Activated T-cell treated with anti-CD3 and anti-CD28 coated beads, Interleukin-2, amount 50 U/mL, for 24 hours (primary cell): ENCODE measurements at regions not wholly inside any gene's neighbourhood (a gene's known extent, or its start where the extent isn't known, plus 50 kb on each side); places are given as distances from the start of the nearest gene placed in this dataset.

ENCODE experiments used
- DNase-seq: peaks from one replicate; pipeline ENCODE4 v3.0.0-alpha.2; 2020
- H3K27ac Mint-ChIP-seq: 2 replicates; pipeline ENCODE4 v1.8.0; 2020; ENCODE audit warnings: mild to moderate bottlenecking, mixed read lengths
- H3K27me3 Mint-ChIP-seq: 2 replicates; pipeline ENCODE4 v1.8.0; 2020; ENCODE audit warnings: mixed read lengths
- H3K36me3 Mint-ChIP-seq: 2 replicates; pipeline ENCODE4 v1.8.0; 2020; ENCODE audit warnings: low read depth, mixed read lengths
- H3K4me1 Mint-ChIP-seq: 2 replicates; pipeline ENCODE4 v1.8.0; 2020; ENCODE audit warnings: low read depth, mixed read lengths
- H3K4me3 Mint-ChIP-seq: 2 replicates; pipeline ENCODE4 v1.8.0; 2020; ENCODE audit warnings: mild to moderate bottlenecking, moderate library complexity, mixed read lengths
- H3K9me3 Mint-ChIP-seq: 2 replicates; pipeline ENCODE4 v1.8.0; 2020; ENCODE audit warnings: mixed read lengths

- Mint-ChIP-seq H3K4me1 (no peaks in the 10 kb centered on the region), H3K36me3 (no peaks in the 10 kb centered on the region), H3K27ac (no peak overlapping the region), H3K9me3 (peaks cover 6% of the 10 kb centered on the region), H3K27me3 (no peaks in the 10 kb centered on the region), H3K4me3 (no peak overlapping the region)
- no peak for DNase-seq
Measured at GRCh38 chr13:88339271-88339741, 668.1 kb downstream of the SLITRK5 start.

DNA sequence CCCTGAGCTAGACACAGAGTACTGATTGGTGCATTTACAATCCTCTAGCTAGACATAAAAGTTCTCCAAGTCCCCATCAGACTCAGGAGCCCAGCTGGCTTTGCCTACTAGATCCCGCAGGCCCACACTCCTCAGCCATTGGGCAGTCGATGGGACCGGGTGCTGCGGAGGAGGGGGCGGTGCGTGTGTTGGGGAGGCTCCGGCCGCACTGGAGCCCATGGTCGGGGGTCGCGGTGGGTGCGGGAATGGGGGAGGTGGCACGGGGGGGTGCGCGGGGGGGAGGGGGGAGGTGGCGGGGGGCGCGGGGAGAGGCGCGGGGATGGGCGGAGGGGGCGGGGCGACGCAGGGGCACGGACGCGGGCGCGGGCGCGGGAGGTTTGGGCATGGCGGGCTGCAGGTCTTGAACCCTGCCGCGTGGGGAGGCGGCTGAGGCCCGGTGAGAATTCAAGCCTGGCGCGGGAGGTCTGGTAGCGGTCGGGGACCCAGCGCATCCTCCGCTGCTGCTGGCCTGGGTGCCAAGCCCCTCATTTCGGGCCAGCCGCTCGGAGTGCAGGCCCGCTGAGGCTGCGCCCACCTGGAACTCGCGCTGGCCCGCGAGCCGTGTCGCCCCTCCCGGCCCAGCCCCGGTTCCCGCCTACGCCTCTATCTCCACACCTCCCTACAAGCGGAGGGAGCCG, 674.1 kb downstream of the SLITRK5 start:
- Mint-ChIP-seq H3K27me3 (no peaks in the 10 kb centered on the region), H3K4me3 (no peak overlapping the region), H3K36me3 (no peaks in the 10 kb centered on the region), H3K4me1 (no peaks in the 10 kb centered on the region), H3K27ac (no peak overlapping the region), H3K9me3 (peaks cover 10% of the 10 kb centered on the region)
- DNase-seq, result no peak

DNA sequence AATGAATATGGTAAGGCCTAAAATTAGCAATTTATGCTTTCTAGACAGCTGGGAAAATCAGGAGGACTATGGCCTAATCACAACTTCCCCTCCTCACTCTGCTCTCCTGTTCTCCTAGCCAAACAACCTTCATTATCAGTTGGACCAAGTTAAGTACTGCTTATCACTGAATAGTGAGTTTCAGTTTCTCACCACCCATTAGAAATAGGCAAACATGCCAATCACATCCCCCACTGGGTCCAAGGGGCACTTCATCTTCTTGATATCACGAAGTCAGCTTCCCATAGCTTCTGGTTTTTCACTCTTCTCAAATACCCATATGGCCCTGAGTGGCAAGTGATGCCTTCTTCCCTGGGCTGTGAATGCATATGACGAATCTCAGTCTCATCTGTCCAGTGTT, 689.6 kb downstream of the SLITRK5 start:
- H3K27ac Mint-ChIP-seq, result no peak overlapping the region
- no peak for DNase-seq
- H3K4me1 Mint-ChIP-seq, result peaks cover 2% of the 10 kb centered on the region
- H3K36me3 Mint-ChIP-seq, result no peaks in the 10 kb centered on the region
- H3K27me3 Mint-ChIP-seq, result no peaks in the 10 kb centered on the region
- H3K9me3 Mint-ChIP-seq, result peaks cover 2% of the 10 kb centered on the region
- H3K4me3 Mint-ChIP-seq, result no peak overlapping the region

DNA sequence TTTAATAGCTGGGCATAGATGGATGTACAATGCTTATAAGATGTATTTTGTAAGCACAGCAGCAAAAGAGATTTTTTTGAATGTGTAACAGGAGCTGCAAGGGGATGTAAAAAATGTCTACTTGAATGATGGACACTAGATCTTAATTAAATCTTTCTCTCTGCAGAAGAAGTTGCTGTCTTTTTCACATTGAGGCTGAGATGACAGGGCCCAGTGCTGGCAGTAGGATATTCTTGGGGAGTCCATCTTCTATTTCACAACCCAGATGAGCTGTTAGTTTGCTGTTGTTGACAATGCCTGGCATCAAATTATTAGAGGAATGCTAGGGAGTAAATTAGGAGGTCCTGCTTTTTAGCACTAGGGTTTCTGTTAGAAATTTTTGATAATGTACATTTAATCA, 698.7 kb downstream of the SLITRK5 start:
- Mint-ChIP-seq H3K4me3 (no peak overlapping the region), H3K27ac (no peak overlapping the region)

DNA sequence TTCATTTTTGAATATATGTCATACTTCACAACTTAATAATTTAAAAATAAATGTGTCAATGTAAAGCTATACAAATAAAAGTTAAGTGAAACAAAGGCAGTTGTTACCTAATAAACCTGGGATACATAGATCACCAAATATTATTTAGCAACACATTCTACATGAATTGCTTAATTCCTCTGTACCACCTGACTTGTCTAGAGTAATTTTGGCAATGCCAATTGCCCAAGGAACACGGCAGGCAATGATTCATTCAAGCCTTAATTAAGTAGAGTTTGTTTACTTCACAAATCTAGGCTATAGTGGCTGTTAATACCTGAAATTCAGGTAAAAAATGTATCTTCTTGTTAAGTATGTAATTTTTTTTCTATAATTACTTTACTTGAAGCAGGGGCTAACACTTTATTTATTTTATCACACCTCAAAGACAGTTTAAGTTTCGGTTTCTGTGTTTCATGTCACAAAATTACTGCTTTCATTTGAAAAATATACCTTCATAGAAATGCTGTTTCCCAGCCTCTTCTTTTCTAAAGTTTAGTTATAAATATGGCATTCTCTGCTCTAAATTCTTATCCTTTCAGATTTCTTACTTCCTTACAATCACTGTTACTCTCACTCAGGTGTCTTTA, 705.7 kb downstream of the SLITRK5 start:
- Mint-ChIP-seq H3K27me3 (no peaks in the 10 kb centered on the region), H3K4me3 (no peak overlapping the region), H3K9me3 (peaks cover 6% of the 10 kb centered on the region), H3K4me1 (peaks cover 2% of the 10 kb centered on the region), H3K27ac (no peak overlapping the region), H3K36me3 (no peaks in the 10 kb centered on the region)
- DNase-seq, result no peak

More for the DNA sequence above, 698.7 kb downstream of the SLITRK5 start:
- Mint-ChIP-seq H3K9me3 (peaks cover 4% of the 10 kb centered on the region), H3K4me1 (no peaks in the 10 kb centered on the region), H3K36me3 (no peaks in the 10 kb centered on the region), H3K27me3 (no peaks in the 10 kb centered on the region)
- DNase-seq, result no peak

DNA sequence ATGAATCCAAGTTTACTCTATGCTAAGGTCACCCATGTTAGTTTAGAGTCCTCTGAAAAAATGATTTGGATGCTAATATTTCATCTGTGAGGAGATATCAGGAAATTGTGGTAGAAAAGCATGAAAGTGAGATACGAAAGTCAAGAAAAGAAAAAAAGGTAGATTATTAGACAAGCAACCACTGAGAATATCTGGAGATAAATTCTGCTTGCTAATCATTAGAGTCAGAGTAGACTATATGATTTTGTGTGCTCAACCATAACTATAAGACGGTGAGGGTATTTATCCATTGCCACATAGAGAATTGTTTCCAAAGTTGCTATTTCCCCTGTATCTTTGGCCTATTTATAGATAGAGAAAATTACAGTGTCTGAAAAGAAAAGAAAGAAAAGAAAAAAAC, 706.7 kb downstream of the SLITRK5 start:
- Mint-ChIP-seq H3K9me3 (peaks cover 6% of the 10 kb centered on the region), H3K4me1 (peaks cover 2% of the 10 kb centered on the region), H3K27ac (no peak overlapping the region), H3K27me3 (no peaks in the 10 kb centered on the region), H3K36me3 (no peaks in the 10 kb centered on the region), H3K4me3 (no peak overlapping the region)
- no peak for DNase-seq

GRCh38 chr13:88384542-88384941, 713.4 kb downstream of the SLITRK5 start:
- H3K27me3 Mint-ChIP-seq, result no peaks in the 10 kb centered on the region

DNA sequence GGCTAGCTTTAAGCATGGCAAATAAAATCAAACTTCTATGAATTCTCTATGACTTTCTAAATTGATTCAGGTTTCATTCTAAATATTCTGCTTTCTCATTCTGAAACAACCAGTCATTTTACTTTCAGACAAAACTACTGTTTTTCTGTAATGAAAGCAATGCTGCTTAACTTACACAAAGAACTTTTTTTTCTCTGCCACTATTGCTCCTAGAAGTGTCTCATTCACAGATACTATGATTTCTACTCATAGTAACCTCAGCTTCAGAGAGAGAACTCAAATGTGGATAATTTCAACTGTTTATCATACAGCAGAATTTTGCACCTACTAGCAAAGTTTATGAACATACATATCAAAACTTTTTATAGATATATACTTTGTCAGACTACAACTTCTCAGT, 724.6 kb downstream of the SLITRK5 start:
- Mint-ChIP-seq H3K27ac (no peak overlapping the region), H3K27me3 (no peaks in the 10 kb centered on the region), H3K36me3 (no peaks in the 10 kb centered on the region), H3K9me3 (peaks cover 12% of the 10 kb centered on the region), H3K4me3 (no peak overlapping the region), H3K4me1 (peaks cover 3% of the 10 kb centered on the region)
- DNase-seq, result no peak

More at GRCh38 chr13:88384542-88384941, 713.4 kb downstream of the SLITRK5 start:
- H3K4me1 Mint-ChIP-seq, result no peaks in the 10 kb centered on the region
- H3K9me3 Mint-ChIP-seq, result no peaks in the 10 kb centered on the region
- H3K4me3 Mint-ChIP-seq, result no peak overlapping the region
- no peaks in the 10 kb centered on the region for H3K36me3 Mint-ChIP-seq
- DNase-seq, result no peak
- no peak overlapping the region for H3K27ac Mint-ChIP-seq

DNA sequence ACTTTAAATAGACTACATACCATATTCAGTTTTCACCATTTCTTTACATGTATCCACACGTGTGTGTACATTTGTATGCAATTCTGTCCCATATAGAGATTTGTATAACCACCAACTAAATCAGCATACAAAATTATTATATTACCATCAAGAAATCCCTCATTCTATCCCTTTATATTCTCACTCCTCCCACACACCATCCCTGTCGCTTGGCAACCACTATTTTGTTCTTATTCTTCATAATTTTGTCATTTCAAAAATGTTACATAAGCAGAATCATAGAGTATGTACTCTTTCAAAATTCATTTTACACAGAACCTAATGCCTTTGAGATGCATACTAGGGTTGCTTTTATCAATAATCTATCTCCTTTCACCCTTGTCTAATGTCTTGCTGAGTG, 740.5 kb downstream of the SLITRK5 start:
- Mint-ChIP-seq H3K4me3 (no peak overlapping the region), H3K4me1 (peaks cover 2% of the 10 kb centered on the region), H3K27me3 (no peaks in the 10 kb centered on the region), H3K27ac (no peak overlapping the region), H3K36me3 (no peaks in the 10 kb centered on the region), H3K9me3 (peaks cover 7% of the 10 kb centered on the region)
- no peak for DNase-seq

DNA sequence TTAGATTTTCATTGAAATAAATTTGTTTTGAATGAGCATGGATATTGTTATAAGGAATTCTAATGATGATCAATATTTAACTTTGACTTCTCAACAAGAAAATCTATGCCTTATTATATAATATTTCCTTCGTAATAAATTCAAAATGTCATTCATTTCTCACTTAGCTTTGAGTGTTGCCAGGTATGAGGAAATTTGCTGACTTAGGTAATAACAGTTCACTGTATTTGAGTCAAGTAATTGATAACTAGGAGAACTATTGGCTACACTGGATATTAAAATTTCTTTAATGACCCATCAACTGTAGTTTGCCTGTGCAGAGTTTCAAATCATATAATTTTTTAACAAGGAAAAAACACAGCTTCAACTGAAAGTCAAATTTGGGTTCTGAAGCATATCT, 746.6 kb downstream of the SLITRK5 start:
- Mint-ChIP-seq H3K36me3 (no peaks in the 10 kb centered on the region), H3K9me3 (peaks cover 11% of the 10 kb centered on the region), H3K27me3 (no peaks in the 10 kb centered on the region), H3K4me3 (no peak overlapping the region), H3K4me1 (peaks cover 1% of the 10 kb centered on the region), H3K27ac (no peak overlapping the region)
- no peak for DNase-seq

DNA sequence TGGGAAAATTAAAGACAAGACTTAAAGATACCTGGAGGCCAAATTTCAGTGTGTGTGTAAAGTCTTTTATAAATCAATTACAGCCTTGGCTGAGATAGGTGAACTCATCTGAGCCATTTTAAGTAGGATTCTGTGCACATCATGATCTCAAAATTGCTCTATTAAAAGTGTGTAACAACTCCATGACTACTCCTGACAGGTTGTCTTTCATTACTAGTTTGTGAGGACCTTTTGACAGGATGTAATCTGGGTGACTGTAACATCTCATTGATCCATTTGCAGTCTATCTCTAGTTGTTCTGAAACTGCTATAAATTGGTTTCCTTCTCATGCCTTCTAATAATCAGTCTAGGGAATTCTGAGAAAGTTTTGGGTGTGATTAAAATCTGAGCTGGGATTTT, 753.3 kb downstream of the SLITRK5 start:
- no peak for DNase-seq

DNA sequence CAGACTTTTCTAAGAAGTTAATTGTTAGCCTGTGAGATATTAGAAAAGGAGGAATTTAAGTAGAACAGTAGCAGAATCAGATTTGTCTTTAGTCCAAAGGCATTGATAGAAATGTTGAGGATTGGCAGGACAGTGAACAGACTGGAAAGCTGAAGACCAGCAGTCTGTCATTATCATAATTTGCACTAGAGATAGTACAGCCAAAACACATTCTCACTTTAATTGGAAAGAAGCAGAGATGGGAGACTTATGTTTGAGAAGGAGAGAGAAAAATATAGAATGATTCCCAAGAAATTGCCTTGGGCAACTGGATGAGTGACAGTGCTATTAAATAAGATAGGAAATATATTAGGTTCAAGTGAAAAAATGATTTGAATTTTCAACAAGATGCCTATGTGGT, 755.5 kb downstream of the SLITRK5 start:
- H3K9me3 Mint-ChIP-seq, result peaks cover under 1% of the 10 kb centered on the region
- H3K27ac Mint-ChIP-seq, result no peak overlapping the region
- no peaks in the 10 kb centered on the region for H3K27me3 Mint-ChIP-seq
- H3K4me1 Mint-ChIP-seq, result no peaks in the 10 kb centered on the region
- H3K36me3 Mint-ChIP-seq, result no peaks in the 10 kb centered on the region
- H3K4me3 Mint-ChIP-seq, result no peak overlapping the region
- DNase-seq, result no peak

More for the DNA sequence above, 753.3 kb downstream of the SLITRK5 start:
- H3K4me1 Mint-ChIP-seq, result no peaks in the 10 kb centered on the region
- no peaks in the 10 kb centered on the region for H3K27me3 Mint-ChIP-seq
- H3K27ac Mint-ChIP-seq, result no peak overlapping the region
- peaks cover 7% of the 10 kb centered on the region for H3K9me3 Mint-ChIP-seq
- H3K36me3 Mint-ChIP-seq, result no peaks in the 10 kb centered on the region
- H3K4me3 Mint-ChIP-seq, result no peak overlapping the region

DNA sequence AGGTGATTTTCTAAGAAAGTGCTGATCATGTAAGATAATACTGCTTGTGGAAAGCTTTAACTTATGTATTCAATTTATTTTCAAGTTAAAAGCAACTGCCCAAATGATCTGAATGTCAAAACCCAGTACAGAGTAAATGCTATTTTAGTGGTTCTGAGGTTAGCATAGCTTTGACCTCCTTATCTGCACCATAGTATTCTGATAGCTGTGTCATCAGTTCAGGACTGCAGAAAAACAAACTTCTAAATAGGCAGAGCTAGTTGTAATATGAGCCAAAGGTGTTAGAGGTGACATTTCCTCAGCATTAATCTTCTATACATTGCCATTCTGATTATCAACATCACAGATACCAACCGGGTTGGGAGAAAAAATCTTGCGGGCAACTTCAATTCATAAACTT, 758.7 kb downstream of the SLITRK5 start:
- Mint-ChIP-seq H3K27ac (no peak overlapping the region), H3K27me3 (no peaks in the 10 kb centered on the region), H3K9me3 (peaks cover 3% of the 10 kb centered on the region), H3K36me3 (no peaks in the 10 kb centered on the region), H3K4me3 (no peak overlapping the region), H3K4me1 (peaks cover 3% of the 10 kb centered on the region)
- DNase-seq, result no peak

- no peaks in the 10 kb centered on the region for H3K36me3 Mint-ChIP-seq
- H3K27ac Mint-ChIP-seq, result no peak overlapping the region
- no peaks in the 10 kb centered on the region for H3K27me3 Mint-ChIP-seq
- no peak for DNase-seq
- peaks cover 22% of the 10 kb centered on the region for H3K9me3 Mint-ChIP-seq
- peaks cover 3% of the 10 kb centered on the region for H3K4me1 Mint-ChIP-seq
- H3K4me3 Mint-ChIP-seq, result no peak overlapping the region
Measured at GRCh38 chr13:88434953-88435352, 763.8 kb downstream of the SLITRK5 start.

DNA sequence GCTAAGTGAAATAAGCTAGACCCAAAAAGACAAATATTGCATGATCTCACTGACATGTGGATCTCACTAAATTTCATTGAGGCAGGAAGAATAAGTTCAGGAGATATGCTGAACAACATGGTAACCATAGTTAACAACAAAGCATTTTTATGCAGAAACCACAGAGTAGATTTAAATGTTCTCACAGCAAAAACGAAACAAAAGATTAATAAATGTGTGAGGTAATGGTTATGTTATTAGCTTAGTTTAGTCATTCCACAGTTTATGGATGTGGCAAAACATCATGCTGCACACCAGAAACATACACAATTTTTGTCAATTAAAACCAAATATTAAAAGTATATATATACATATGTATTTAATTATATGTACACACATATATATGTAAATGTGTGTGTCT, 765.8 kb downstream of the SLITRK5 start:
- H3K36me3 Mint-ChIP-seq, result no peaks in the 10 kb centered on the region
- H3K27ac Mint-ChIP-seq, result no peak overlapping the region
- H3K27me3 Mint-ChIP-seq, result no peaks in the 10 kb centered on the region
- peaks cover 22% of the 10 kb centered on the region for H3K9me3 Mint-ChIP-seq
- peaks cover 3% of the 10 kb centered on the region for H3K4me1 Mint-ChIP-seq
- no peak for DNase-seq
- no peak overlapping the region for H3K4me3 Mint-ChIP-seq
